ENCODE measurements at regions not wholly inside any gene's neighbourhood (a gene's known extent, or its start where the extent isn't known, plus 50 kb on each side); places are given as distances from the start of the nearest gene placed in this dataset.

DNA sequence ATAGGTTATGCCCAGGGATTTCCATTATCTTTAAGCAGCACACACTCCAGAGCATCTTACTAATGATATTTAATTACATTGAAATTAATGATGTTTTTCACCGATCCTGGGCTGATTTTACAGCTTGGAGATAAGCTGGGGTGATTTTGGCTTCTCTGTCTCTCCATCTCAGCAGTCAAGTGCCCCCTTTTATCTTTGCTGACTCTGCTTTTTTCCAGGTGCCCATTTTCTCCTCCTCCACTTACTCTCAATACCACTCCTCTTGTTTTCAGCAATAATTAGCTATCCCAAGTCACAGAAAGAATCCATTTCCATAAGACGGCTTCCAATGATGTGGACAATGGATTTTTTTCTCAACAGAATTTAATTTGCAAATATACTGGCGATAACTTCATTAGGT lies 266.7 kb downstream of the GBA3 start:
- Mint-ChIP-seq H3K36me3 (no peaks in the 10 kb centered on the region), H3K4me1 (no peaks in the 10 kb centered on the region), H3K27me3 (no peaks in the 10 kb centered on the region)

DNA sequence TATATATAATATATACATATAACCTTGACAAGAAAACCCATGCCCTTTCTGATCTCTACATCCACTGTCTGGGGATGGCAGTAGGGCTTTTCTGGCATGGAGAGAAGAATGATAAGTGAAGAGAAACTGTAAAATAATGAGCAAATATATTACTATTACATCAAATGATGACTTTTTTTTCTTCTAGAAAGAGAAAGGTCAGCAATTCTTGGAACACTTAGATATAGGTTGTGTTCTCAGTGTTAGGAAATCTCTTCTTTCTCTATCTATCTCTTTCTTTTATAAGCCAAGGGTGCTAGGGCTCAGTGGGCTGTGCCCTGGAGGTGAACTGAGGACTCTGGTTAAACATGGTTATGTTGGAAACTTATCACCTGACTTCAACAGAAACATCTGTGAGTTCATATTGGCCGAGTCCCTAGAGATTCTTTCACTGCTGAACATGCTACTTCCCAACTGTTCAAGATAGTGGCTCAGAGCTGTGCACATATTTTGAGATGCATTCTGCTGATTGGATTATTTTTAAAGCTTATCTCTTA lies 265.1 kb downstream of the GBA3 start:
- no peaks in the 10 kb centered on the region for H3K36me3 Mint-ChIP-seq
- no peak overlapping the region for H3K4me3 Mint-ChIP-seq
- no peak overlapping the region for H3K27ac Mint-ChIP-seq
- no peaks in the 10 kb centered on the region for H3K9me3 Mint-ChIP-seq
- H3K27me3 Mint-ChIP-seq = no peaks in the 10 kb centered on the region
- no peaks in the 10 kb centered on the region for H3K4me1 Mint-ChIP-seq
- no peak for DNase-seq

More for the DNA sequence above, 266.7 kb downstream of the GBA3 start:
- H3K4me3 Mint-ChIP-seq = no peak overlapping the region
- no peak overlapping the region for H3K27ac Mint-ChIP-seq
- no peak for DNase-seq
- H3K9me3 Mint-ChIP-seq = peaks cover 4% of the 10 kb centered on the region

DNA sequence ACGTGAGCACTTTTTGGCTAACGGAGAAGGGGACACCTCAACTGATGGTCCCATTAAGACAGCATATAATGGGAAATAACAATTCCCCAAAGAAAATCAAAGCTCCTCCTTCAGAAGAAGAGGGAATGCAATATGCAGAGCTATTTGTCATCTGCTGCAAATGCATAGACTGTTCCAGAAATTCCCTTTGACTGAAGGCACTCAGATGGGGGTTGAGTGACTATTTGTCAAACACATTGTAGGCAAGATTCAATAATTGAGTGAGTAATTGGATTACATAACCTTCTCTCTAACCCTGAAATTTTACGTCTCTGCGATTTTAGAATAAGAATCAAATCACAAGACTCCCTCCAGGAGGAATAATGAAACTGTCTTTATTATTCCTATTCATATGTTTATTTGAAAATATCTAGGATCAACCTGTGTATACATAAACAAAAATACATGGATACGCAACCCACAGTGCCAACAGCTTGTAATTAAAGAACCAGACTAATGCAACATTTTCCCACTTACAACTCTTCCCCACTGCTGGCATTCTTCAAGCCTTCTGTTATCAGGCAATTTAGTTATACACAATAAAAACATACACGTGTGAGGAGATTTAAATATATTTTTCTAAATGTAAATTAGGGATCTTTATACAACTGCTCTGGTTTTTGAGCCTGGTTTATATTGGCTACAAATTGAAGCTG lies 256.6 kb downstream of the GBA3 start:
- Mint-ChIP-seq H3K4me3 (no peak overlapping the region), H3K9me3 (no peaks in the 10 kb centered on the region), H3K27me3 (no peaks in the 10 kb centered on the region), H3K36me3 (no peaks in the 10 kb centered on the region), H3K4me1 (no peaks in the 10 kb centered on the region), H3K27ac (no peak overlapping the region)
- DNase-seq = no peak

DNA sequence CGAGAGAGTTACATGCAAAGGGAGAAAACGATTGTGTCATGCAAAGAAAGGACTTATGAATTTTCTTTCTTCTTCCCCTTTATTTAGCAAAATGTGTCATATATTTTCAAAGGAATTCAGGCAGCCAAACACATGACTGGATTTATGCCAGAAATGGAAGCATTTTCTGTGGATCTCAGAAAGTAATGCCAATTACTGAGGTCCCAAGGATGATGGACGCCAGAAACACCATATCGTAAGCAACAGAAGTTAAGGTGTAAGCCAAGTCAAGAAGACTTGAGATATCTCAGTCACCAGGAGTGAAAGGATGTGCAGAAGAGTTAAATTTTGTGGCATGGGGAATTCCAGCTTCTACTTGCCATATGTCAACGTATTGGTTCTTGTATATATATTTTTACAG lies 255.1 kb downstream of the GBA3 start:
- Mint-ChIP-seq H3K36me3 (no peaks in the 10 kb centered on the region), H3K27ac (no peak overlapping the region), H3K4me3 (no peak overlapping the region), H3K27me3 (no peaks in the 10 kb centered on the region), H3K4me1 (no peaks in the 10 kb centered on the region), H3K9me3 (no peaks in the 10 kb centered on the region)
- no peak for DNase-seq

- H3K4me3 Mint-ChIP-seq = no peak overlapping the region
- no peaks in the 10 kb centered on the region for H3K4me1 Mint-ChIP-seq
- H3K27ac Mint-ChIP-seq = no peak overlapping the region
- no peaks in the 10 kb centered on the region for H3K27me3 Mint-ChIP-seq
- DNase-seq = no peak
- no peaks in the 10 kb centered on the region for H3K36me3 Mint-ChIP-seq
- no peaks in the 10 kb centered on the region for H3K9me3 Mint-ChIP-seq
These were observed 250.3 kb downstream of the GBA3 start for GRCh38 chr4:22942920-22943559.

DNA sequence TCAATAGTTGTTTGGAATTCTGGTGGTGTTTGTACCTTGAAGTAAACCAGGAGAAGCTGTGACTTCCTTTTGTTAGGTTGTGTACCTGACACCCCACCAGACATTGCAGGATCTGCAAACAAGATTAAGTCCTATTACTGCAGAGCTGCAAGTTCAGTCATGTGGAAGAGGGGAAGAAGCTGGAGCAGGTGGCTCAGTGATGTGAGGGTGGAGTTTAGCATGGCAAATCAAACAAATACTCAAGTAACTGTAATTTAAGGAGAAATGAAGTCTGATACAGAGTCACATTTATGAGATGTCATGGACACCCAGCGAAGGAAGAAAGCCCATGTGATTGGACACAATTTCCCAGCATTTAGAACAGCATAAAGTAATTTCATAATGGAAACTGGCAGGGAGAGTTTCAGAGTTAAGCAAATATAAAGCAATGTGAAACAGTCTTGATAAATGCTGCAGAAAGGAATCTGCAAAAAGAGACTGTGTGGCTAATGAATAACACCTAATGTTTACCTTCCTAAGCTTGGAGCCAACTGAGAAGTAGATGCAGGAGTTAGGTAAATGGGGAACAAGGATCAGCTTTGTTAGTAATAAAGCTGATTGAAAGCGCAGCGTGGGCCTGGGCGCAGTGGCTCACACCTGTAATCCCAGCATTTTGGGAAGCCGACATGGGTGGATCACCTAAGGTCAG lies 249.1 kb downstream of the GBA3 start:
- no peaks in the 10 kb centered on the region for H3K4me1 Mint-ChIP-seq
- no peak overlapping the region for H3K27ac Mint-ChIP-seq
- no peaks in the 10 kb centered on the region for H3K36me3 Mint-ChIP-seq
- H3K4me3 Mint-ChIP-seq = no peak overlapping the region
- no peak for DNase-seq
- H3K27me3 Mint-ChIP-seq = no peaks in the 10 kb centered on the region
- no peaks in the 10 kb centered on the region for H3K9me3 Mint-ChIP-seq

GRCh38 chr4:22932326-22932725 lies 239.6 kb downstream of the GBA3 start:
- H3K27me3 Mint-ChIP-seq = no peaks in the 10 kb centered on the region
- H3K36me3 Mint-ChIP-seq = no peaks in the 10 kb centered on the region
- H3K9me3 Mint-ChIP-seq = no peaks in the 10 kb centered on the region
- H3K27ac Mint-ChIP-seq = no peak overlapping the region
- no peak overlapping the region for H3K4me3 Mint-ChIP-seq
- DNase-seq = no peak
- H3K4me1 Mint-ChIP-seq = no peaks in the 10 kb centered on the region

DNA sequence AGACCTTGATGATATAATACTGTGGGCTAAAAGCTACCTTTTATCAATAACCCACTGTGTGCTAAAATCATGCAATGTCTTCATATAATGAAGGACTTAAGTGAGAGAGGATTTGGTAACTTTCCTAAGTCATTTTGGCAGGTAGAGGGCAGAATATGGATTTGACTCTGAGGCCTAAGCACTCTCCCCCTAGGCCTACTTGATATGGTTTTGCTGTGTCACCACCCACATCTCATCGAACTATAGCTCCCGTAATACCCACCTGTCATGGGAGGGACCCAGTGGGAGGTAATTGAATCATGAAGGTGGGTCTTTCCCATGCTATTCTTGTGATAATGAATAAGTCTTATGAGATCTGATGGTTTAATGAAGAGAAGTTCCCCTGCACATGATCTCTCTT lies 229.7 kb downstream of the GBA3 start:
- no peaks in the 10 kb centered on the region for H3K4me1 Mint-ChIP-seq
- no peaks in the 10 kb centered on the region for H3K36me3 Mint-ChIP-seq
- no peak for DNase-seq
- H3K27ac Mint-ChIP-seq = no peak overlapping the region
- no peak overlapping the region for H3K4me3 Mint-ChIP-seq
- H3K9me3 Mint-ChIP-seq = peaks cover 6% of the 10 kb centered on the region
- no peaks in the 10 kb centered on the region for H3K27me3 Mint-ChIP-seq

GRCh38 chr4:22921936-22922335 lies 229.2 kb downstream of the GBA3 start:
- Mint-ChIP-seq H3K27me3 (no peaks in the 10 kb centered on the region), H3K9me3 (peaks cover 6% of the 10 kb centered on the region), H3K27ac (no peak overlapping the region), H3K4me1 (no peaks in the 10 kb centered on the region), H3K36me3 (no peaks in the 10 kb centered on the region), H3K4me3 (no peak overlapping the region)
- no peak for DNase-seq

GRCh38 chr4:22911285-22911684 lies 218.5 kb downstream of the GBA3 start:
- Mint-ChIP-seq H3K4me3 (no peak overlapping the region), H3K9me3 (no peaks in the 10 kb centered on the region), H3K27ac (no peak overlapping the region), H3K36me3 (no peaks in the 10 kb centered on the region), H3K27me3 (no peaks in the 10 kb centered on the region), H3K4me1 (no peaks in the 10 kb centered on the region)
- no peak for DNase-seq

DNA sequence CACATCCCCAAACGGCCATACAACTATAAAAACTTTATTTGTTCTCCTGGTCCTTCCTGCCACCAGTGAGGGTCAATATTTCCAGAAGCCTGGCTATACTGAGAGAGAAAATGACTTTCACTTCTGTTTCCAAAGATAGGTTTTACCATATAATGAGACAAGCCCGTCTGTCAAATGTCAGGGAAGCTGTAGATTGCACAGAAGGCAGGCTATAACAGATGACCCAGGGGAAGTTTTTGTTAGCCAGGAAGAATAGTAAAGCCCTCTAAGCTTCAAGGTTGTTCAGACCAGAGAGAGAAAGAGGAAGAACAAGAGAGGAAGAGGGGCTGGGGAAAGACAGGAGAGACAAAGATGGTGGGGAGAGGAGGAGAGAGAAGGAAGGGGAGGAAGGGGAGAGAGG lies 217.5 kb downstream of the GBA3 start:
- no peaks in the 10 kb centered on the region for H3K4me1 Mint-ChIP-seq

DNA sequence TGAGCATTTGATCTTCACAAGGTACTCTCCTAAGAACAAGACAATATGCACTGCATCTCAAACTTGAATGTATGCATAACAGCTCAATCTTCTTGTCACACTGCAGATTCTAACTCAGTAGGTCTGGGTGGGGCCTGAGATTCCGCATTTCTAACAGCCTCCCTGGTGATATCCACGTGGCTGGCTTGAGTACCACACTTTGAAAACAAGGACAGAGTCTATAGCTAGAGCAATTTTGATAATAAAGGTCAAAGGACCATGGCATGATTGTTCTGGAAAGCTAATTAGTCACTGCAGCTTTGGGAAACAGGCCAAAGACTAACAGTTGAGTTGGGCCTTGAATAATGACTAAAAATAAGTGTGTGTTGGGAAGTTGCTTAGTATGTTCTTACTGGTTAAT lies 213.3 kb downstream of the GBA3 start:
- no peaks in the 10 kb centered on the region for H3K9me3 Mint-ChIP-seq
- no peaks in the 10 kb centered on the region for H3K36me3 Mint-ChIP-seq
- H3K4me3 Mint-ChIP-seq = no peak overlapping the region
- no peaks in the 10 kb centered on the region for H3K27me3 Mint-ChIP-seq
- H3K27ac Mint-ChIP-seq = no peak overlapping the region
- DNase-seq = no peak
- H3K4me1 Mint-ChIP-seq = no peaks in the 10 kb centered on the region

More for the DNA sequence above, 217.5 kb downstream of the GBA3 start:
- H3K36me3 Mint-ChIP-seq = no peaks in the 10 kb centered on the region
- no peak for DNase-seq
- H3K27me3 Mint-ChIP-seq = no peaks in the 10 kb centered on the region
- no peak overlapping the region for H3K4me3 Mint-ChIP-seq
- no peak overlapping the region for H3K27ac Mint-ChIP-seq
- no peaks in the 10 kb centered on the region for H3K9me3 Mint-ChIP-seq

GRCh38 chr4:22903913-22904312 lies 211.2 kb downstream of the GBA3 start:
- H3K9me3 Mint-ChIP-seq = no peaks in the 10 kb centered on the region
- H3K4me1 Mint-ChIP-seq = no peaks in the 10 kb centered on the region
- H3K27ac Mint-ChIP-seq = no peak overlapping the region
- DNase-seq = no peak
- H3K27me3 Mint-ChIP-seq = no peaks in the 10 kb centered on the region
- no peaks in the 10 kb centered on the region for H3K36me3 Mint-ChIP-seq
- no peak overlapping the region for H3K4me3 Mint-ChIP-seq

DNA sequence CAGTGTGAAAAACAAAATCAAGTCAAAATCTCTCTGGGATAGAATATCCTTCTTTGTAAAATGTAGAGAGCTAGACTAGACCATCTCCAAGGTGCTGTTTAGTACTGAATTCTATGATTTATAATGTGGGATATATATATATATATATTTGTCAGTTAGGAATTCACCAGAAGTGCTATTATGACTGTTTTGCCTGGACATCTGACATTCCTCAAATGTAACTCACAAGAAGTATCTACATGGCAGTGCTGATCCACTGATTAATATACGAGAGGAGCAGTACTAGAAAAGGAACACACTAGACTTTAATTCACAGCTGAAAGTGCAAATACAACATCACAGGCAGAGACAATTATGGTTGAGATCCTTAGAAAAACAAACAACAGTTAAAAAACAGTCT lies 208.9 kb downstream of the GBA3 start:
- no peak overlapping the region for H3K27ac Mint-ChIP-seq

DNA sequence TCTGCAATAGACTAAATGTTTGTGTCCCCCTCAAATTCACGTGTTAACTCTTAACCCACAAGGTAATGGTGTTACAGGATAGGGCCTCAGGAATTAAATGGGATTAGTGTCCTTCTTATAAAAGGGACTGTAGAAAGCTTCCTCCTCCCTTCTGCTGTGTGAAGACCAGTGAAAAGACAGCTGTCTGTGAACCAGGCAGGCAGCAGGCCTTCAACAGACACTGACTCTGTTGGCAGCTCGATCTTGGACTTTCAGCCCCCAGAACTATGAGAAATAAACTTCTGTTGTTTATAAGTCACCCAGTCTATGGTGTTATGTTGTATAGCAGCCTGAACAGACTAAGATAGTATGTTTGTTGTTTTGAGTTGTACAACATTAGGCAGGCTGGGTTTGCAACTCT lies 208.1 kb downstream of the GBA3 start:
- DNase-seq = no peak
- Mint-ChIP-seq H3K27ac (no peak overlapping the region), H3K36me3 (no peaks in the 10 kb centered on the region)

More for the DNA sequence above, 208.9 kb downstream of the GBA3 start:
- no peak for DNase-seq
- H3K36me3 Mint-ChIP-seq = no peaks in the 10 kb centered on the region
- peaks cover 6% of the 10 kb centered on the region for H3K27me3 Mint-ChIP-seq
- no peaks in the 10 kb centered on the region for H3K9me3 Mint-ChIP-seq
- H3K4me3 Mint-ChIP-seq = no peak overlapping the region
- no peaks in the 10 kb centered on the region for H3K4me1 Mint-ChIP-seq

More for the DNA sequence above, 208.1 kb downstream of the GBA3 start:
- Mint-ChIP-seq H3K27me3 (peaks cover 6% of the 10 kb centered on the region), H3K4me3 (no peak overlapping the region), H3K9me3 (no peaks in the 10 kb centered on the region), H3K4me1 (no peaks in the 10 kb centered on the region)
